ENCODE measurements at regions not wholly inside any gene's neighbourhood (a gene's known extent, or its start where the extent isn't known, plus 50 kb on each side); places are given as distances from the start of the nearest gene placed in this dataset.

DNA sequence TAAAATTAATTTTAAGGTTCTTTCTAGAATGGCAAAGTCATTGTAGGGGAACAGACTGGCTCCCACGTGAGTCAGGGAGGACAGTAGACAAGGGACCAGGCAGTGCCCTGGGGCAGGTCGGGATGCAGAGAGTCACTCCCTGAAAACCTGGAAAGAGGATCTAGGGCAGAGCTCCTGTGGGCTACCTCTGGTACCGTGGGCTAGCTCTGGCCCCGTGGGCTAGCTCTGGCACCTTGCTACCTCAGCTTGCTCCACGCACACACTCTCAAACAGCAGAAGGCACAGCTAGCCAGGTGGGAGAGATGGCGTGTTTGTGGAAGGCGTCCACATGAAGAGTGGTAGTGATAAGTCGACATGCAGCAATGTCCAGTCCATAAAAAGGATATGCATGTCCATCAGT is 66.7 kb upstream of the ARHGEF7 start:
- DNase-seq (no peak), ATAC-seq (ENCODE audit: insufficient read depth, low FRiP score) (no peak)
- TF ChIP-seq, protein P1, sequence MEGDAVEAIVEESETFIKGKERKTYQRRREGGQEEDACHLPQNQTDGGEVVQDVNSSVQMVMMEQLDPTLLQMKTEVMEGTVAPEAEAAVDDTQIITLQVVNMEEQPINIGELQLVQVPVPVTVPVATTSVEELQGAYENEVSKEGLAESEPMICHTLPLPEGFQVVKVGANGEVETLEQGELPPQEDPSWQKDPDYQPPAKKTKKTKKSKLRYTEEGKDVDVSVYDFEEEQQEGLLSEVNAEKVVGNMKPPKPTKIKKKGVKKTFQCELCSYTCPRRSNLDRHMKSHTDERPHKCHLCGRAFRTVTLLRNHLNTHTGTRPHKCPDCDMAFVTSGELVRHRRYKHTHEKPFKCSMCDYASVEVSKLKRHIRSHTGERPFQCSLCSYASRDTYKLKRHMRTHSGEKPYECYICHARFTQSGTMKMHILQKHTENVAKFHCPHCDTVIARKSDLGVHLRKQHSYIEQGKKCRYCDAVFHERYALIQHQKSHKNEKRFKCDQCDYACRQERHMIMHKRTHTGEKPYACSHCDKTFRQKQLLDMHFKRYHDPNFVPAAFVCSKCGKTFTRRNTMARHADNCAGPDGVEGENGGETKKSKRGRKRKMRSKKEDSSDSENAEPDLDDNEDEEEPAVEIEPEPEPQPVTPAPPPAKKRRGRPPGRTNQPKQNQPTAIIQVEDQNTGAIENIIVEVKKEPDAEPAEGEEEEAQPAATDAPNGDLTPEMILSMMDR (IDR thresholded peaks at IDR 0.05; ENCODE audit: control extremely low read depth, extremely low read depth) = no peak

GRCh38 chr13:111047326-111047725 is 67.8 kb upstream of the ARHGEF7 start:
- Histone ChIP-seq H3K4me1 (ENCODE audit: control insufficient read depth in 5 of 5, insufficient read depth in 5 of 5, low read length in 5 of 5) (peaks cover 0 to 5% (median 3%) of the 10 kb centered on the region in 5 donors), H3K4me3 (no peak overlapping the region), H3K9ac (ENCODE audit: insufficient read depth in 1 of 2, low read length in 2 of 2) (no peak overlapping the region), H3K9me3 (ENCODE audit: control insufficient read depth in 4 of 4, insufficient read depth in 3 of 4, low read length in 3 of 4) (peaks cover 0 to 5% (median 0%) of the 10 kb centered on the region in 4 donors), H3K27ac (ENCODE audit: low read depth in 1 of 2, low read length in 1 of 2) (peak overlapping the region in 1 of 2 donors; percentile 68), H3K36me3 (ENCODE audit: control insufficient read depth in 4 of 4, insufficient read depth in 4 of 4, low read length in 4 of 4) (no peaks in the 10 kb centered on the region), H3K27me3 (ENCODE audit: control insufficient read depth in 3 of 3, insufficient read depth in 3 of 3, low read length in 2 of 3) (peaks cover 0 to 5% (median 0%) of the 10 kb centered on the region in 3 donors)
- ATAC-seq (ENCODE audit: insufficient read depth, low FRiP score) = no peak
- 65% methylated on average over 5 of the region's 5 CpGs for WGBS, 2 donors
- DNase-seq = no peak
- TF ChIP-seq, protein P1 (IDR thresholded peaks at IDR 0.05; ENCODE audit: control extremely low read depth, extremely low read depth) = no peak

More for the DNA sequence above, 66.7 kb upstream of the ARHGEF7 start:
- H3K27me3 ChIP-seq (ENCODE audit: control insufficient read depth in 3 of 3, insufficient read depth in 3 of 3, low read length in 2 of 3) = peaks cover 0 to 5% (median 0%) of the 10 kb centered on the region in 3 donors
- peaks cover 0 to 5% (median 0%) of the 10 kb centered on the region in 4 donors for H3K9me3 ChIP-seq (ENCODE audit: control insufficient read depth in 4 of 4, insufficient read depth in 3 of 4, low read length in 3 of 4)
- WGBS, 2 donors = 89 to 91% methylated on average over 8 of the region's 8 CpGs
- no peak overlapping the region for H3K9ac ChIP-seq (ENCODE audit: insufficient read depth in 1 of 2, low read length in 2 of 2)
- no peaks in the 10 kb centered on the region for H3K36me3 ChIP-seq (ENCODE audit: control insufficient read depth in 4 of 4, insufficient read depth in 4 of 4, low read length in 4 of 4)
- H3K27ac ChIP-seq (ENCODE audit: low read depth in 1 of 2, low read length in 1 of 2) = no peak overlapping the region
- no peak overlapping the region for H3K4me3 ChIP-seq
- peaks cover 0 to 5% (median 0%) of the 10 kb centered on the region in 5 donors for H3K4me1 ChIP-seq (ENCODE audit: control insufficient read depth in 5 of 5, insufficient read depth in 5 of 5, low read length in 5 of 5)

DNA sequence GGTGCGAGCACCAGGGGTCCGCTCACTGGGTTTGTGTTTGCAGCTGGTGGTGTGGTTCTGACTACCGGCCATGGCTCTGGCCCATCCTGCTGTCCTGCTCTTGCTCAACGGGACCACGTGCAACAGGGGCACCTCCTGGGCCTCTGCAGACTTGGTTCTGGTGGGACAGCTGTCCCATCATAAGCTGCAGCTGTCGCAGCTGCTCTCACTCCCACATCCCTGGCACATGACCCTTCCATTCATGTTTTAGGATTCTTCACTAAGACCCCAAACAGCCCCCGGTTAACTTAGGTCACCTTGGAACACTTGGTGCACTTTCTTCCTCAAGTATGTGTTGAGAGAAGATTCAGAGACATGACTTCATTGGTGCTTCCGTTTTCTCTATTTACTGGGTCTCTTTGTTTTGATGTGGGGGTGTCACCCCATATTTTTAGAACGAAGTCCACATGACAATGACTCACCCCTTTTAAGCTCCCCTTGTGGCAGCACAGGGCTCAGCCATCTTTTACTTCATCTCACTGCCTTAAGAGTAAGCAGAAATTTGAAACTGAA is 68.4 kb upstream of the ARHGEF7 start:
- Histone ChIP-seq H3K36me3 (ENCODE audit: control insufficient read depth in 4 of 4, insufficient read depth in 4 of 4, low read length in 4 of 4) (no peaks in the 10 kb centered on the region), H3K27ac (ENCODE audit: low read depth in 1 of 2, low read length in 1 of 2) (peak overlapping the region in 1 of 2 donors; percentile 20), H3K9me3 (ENCODE audit: control insufficient read depth in 4 of 4, insufficient read depth in 3 of 4, low read length in 3 of 4) (peaks cover 0 to 5% (median 0%) of the 10 kb centered on the region in 4 donors), H3K4me3 (no peak overlapping the region), H3K4me1 (ENCODE audit: control insufficient read depth in 5 of 5, insufficient read depth in 5 of 5, low read length in 5 of 5) (peaks cover 0 to 5% (median 3%) of the 10 kb centered on the region in 5 donors), H3K9ac (ENCODE audit: insufficient read depth in 1 of 2, low read length in 2 of 2) (no peak overlapping the region), H3K27me3 (ENCODE audit: control insufficient read depth in 3 of 3, insufficient read depth in 3 of 3, low read length in 2 of 3) (peaks cover 0 to 5% (median 0%) of the 10 kb centered on the region in 3 donors)
- TF ChIP-seq, protein P1 (IDR thresholded peaks at IDR 0.05; ENCODE audit: control extremely low read depth, extremely low read depth) = no peak
- ATAC-seq (ENCODE audit: insufficient read depth, low FRiP score) (peak; percentile 43), DNase-seq (no peak)
- 67 to 75% methylated on average over 9 of the region's 9 CpGs for WGBS, 2 donors

DNA sequence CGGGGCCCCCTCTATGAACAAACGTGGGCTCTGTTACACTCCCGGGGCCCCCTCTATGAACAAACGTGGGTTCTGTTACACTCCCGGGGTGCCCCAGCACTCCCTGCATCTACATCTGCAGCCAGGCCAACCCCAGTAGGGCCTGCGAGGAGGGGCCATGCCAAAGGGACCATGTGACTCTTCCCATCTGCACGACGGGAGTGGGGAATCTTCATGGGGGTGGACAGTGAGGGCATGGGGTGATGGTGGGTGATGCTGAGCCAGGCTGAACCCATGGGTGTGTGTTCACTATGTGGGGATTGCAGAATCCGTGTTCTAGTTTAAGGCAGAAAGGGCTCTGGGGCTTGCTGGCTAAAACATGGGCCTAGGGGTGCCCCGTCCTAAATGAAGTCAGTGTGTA is 69.9 kb upstream of the ARHGEF7 start:
- WGBS, 2 donors = 87 to 93% methylated on average over 10 of the region's 10 CpGs
- Histone ChIP-seq H3K27ac (ENCODE audit: low read depth in 1 of 2, low read length in 1 of 2) (no peak overlapping the region), H3K9ac (ENCODE audit: insufficient read depth in 1 of 2, low read length in 2 of 2) (no peak overlapping the region), H3K4me3 (no peak overlapping the region), H3K9me3 (ENCODE audit: control insufficient read depth in 4 of 4, insufficient read depth in 3 of 4, low read length in 3 of 4) (peaks cover 0 to 5% (median 0%) of the 10 kb centered on the region in 4 donors), H3K27me3 (ENCODE audit: control insufficient read depth in 3 of 3, insufficient read depth in 3 of 3, low read length in 2 of 3) (no peaks in the 10 kb centered on the region), H3K36me3 (ENCODE audit: control insufficient read depth in 4 of 4, insufficient read depth in 4 of 4, low read length in 4 of 4) (no peaks in the 10 kb centered on the region), H3K4me1 (ENCODE audit: control insufficient read depth in 5 of 5, insufficient read depth in 5 of 5, low read length in 5 of 5) (peaks cover 0 to 5% (median 3%) of the 10 kb centered on the region in 5 donors)
- TF ChIP-seq, protein P1 (IDR thresholded peaks at IDR 0.05; ENCODE audit: control extremely low read depth, extremely low read depth) = no peak
- DNase-seq = no peak
- no peak for ATAC-seq (ENCODE audit: insufficient read depth, low FRiP score)

All from lung (tissue), 11 donors.